Subcutaneous abdominal adipose tissue (tissue), 5 donors: ENCODE measurements at regions not wholly inside any gene's neighbourhood (a gene's known extent, or its start where the extent isn't known, plus 50 kb on each side); places are given as distances from the start of the nearest gene placed in this dataset.

Source experiments
- H3K27ac ChIP-seq: one replicate; pipeline ENCODE4 v1.7.0; 2013; ENCODE audit warnings: low read depth, mild to moderate bottlenecking, inconsistent platforms, low read length, moderate library complexity
- H3K27me3 ChIP-seq, 5 donors: one replicate each; pipeline ENCODE4 v1.7.0; 2013; ENCODE audit warnings: low read length in 5 of 5, inconsistent platforms in 1 of 5; ENCODE audit not compliant: control insufficient read depth in 5 of 5, insufficient read depth in 4 of 5
- H3K36me3 ChIP-seq, 5 donors: one replicate each; pipeline ENCODE4 v1.7.0; 2013; ENCODE audit warnings: low read length in 5 of 5; ENCODE audit not compliant: control insufficient read depth in 5 of 5, insufficient read depth in 5 of 5
- H3K4me1 ChIP-seq, 5 donors: one replicate each; pipeline ENCODE4 v1.7.0; 2013; ENCODE audit warnings: low read length in 5 of 5, mild to moderate bottlenecking in 3 of 5, moderate library complexity in 1 of 5; ENCODE audit not compliant: control insufficient read depth in 5 of 5, insufficient read depth in 5 of 5
- H3K4me3 ChIP-seq, 5 donors: one replicate each; pipeline ENCODE4 v1.7.0; 2013; ENCODE audit warnings: low read length in 5 of 5, low read depth in 1 of 5
- H3K9ac ChIP-seq, 5 donors: one replicate each; pipeline ENCODE4 v1.7.0; 2013; ENCODE audit warnings: low read length in 5 of 5, mild to moderate bottlenecking in 4 of 5, moderate library complexity in 3 of 5
- H3K9me3 ChIP-seq, 5 donors: one replicate each; pipeline ENCODE4 v1.7.0; 2013; ENCODE audit warnings: low read length in 5 of 5; ENCODE audit not compliant: control insufficient read depth in 5 of 5
- donor health status: healthy.
- donor health status: healthy.
- donor health status: healthy.
- donor health status: healthy.
- donor health status: healthy.

DNA sequence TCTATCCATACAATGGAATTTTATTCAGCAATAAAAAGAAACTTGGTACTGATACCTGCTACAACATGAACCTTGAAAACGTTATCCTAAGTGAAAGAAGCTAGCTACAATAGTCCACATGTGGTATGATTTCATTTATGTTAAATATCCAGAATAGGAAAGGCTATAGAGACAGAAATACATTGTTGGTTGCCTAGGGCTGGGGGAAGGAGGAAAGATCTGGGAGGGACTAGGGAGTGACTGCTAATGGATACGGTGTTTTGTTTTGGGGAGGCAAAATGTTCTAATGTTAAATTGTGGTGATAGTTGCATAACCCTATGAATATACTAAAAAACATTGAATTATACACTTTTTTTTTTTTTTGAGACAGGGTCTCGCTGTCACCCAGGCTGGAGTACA lies 141.1 kb upstream of the ARX start:
- no peak overlapping the region for H3K27ac ChIP-seq
- no peaks in the 10 kb centered on the region for H3K9me3 ChIP-seq
- no peak overlapping the region for H3K9ac ChIP-seq
- no peaks in the 10 kb centered on the region for H3K36me3 ChIP-seq
- H3K27me3 ChIP-seq = peaks cover 0 to 9% (median 2%) of the 10 kb centered on the region in 5 donors
- H3K4me1 ChIP-seq = no peaks in the 10 kb centered on the region
- H3K4me3 ChIP-seq = no peak overlapping the region

DNA sequence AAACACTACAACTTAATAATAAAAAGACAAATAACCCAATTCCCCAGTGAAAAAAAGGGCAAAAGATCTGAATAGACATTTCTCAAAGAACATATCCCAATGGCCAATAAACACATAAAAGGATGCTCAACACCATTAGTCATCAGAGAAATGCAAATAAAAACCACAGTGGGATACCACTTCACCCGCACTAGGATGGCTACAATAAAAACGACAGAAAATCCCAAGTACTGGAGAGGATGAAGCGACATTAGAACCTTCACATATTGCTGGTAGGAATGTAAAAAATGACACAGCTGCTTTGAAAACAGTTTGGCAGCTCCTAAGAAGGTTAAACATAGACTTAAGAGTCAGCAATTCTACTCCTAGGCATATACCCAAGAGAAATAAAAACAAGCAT lies 140.6 kb upstream of the ARX start:
- Histone ChIP-seq H3K36me3 (no peaks in the 10 kb centered on the region), H3K9ac (no peak overlapping the region), H3K27ac (no peak overlapping the region), H3K27me3 (peaks cover 0 to 11% (median 2%) of the 10 kb centered on the region in 5 donors), H3K4me1 (no peaks in the 10 kb centered on the region), H3K4me3 (no peak overlapping the region), H3K9me3 (no peaks in the 10 kb centered on the region)

DNA sequence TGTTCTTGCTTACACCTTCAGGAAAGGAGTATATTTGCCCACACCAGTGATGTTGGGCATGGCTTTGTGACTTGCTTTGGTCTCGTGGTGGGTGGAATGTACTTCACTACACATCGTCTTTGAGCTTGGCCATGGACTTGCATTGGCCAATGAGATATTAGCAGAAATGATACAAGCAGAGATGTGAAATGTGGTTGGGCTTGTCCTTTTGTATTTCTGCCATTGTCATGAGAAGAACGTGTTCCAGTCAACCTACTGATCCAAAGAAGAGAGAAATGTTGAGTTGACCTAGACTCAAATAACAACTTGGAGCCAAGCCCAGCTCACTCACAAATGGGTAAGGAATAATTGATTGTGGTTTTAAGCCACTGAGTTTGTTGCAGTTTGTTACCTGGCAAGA lies 138.4 kb upstream of the ARX start:
- Histone ChIP-seq H3K9me3 (no peaks in the 10 kb centered on the region), H3K4me3 (no peak overlapping the region), H3K27me3 (peaks cover 0 to 13% (median 2%) of the 10 kb centered on the region in 5 donors), H3K36me3 (no peaks in the 10 kb centered on the region), H3K27ac (no peak overlapping the region), H3K4me1 (no peaks in the 10 kb centered on the region), H3K9ac (no peak overlapping the region)

DNA sequence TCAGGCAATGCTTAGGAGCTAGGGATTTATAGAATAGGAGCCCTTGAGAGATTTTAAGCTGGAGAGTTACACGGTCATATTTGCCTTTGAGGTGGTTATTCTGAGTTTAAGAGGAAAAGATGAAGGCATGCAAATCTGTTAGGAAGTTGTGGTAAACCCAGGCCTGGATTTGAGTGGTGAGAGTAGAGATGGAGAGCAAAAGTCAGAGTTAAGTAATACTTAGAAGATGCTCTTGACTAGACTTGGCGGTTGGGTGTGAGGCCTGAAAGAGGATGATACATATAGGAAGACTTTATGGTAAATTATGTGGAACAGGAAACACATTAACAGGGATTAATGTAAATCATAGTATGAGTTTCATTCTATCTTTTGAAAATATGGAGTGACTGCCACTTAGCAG lies 136.0 kb upstream of the ARX start:
- Histone ChIP-seq H3K9me3 (peaks cover 0 to 2% (median 0%) of the 10 kb centered on the region in 5 donors), H3K4me1 (no peaks in the 10 kb centered on the region), H3K9ac (no peak overlapping the region), H3K27me3 (peaks cover 0 to 15% (median 2%) of the 10 kb centered on the region in 5 donors), H3K4me3 (no peak overlapping the region), H3K36me3 (no peaks in the 10 kb centered on the region), H3K27ac (no peak overlapping the region)

DNA sequence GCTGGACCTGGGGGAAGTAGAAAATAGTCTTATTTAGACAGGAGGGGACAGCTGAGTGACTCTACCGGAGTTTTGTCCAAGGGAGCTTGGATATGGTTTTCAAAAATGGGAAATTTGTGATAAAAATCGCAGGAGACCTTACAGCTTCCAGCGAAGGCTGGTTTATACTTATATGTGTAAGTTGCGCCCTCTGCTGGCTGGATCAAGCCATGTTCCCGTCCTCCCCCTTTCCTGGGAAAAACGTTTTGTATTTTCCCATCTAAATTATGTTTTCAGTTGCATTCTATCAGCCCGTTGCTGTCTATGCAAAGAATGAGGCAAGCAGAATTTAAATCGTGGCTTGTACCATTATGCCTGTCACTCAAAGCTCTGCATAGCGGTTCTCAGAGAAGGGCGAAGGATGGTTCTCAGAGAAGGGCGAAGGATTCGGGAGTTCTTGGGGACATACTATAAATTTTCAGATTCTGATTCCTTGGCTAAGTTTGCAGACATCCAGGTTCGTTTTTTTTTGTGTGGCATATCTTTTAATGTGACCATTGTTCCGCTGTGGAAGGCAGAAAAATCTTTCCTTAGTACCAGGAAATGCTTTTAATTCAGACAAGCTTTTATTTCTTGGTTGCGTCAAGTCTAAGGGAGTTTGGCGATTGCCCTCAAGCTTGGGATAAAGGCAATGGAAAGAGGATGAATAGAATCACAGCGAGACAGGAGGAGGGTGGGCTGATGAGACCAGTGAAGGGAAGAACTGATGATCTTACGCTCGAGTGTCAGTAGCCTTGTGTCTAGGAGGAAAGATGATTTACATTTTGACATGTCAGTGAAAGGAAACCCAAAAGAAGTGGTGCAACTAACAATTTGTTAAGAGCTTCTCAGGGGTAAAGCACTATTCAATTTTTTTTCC lies 128.5 kb upstream of the ARX start:
- peaks cover 3 to 15% (median 4%) of the 10 kb centered on the region in 5 donors for H3K27me3 ChIP-seq
- peaks cover 0 to 6% (median 0%) of the 10 kb centered on the region in 5 donors for H3K4me1 ChIP-seq
- H3K4me3 ChIP-seq = no peak overlapping the region
- H3K27ac ChIP-seq = no peak overlapping the region
- peaks cover 0 to 2% (median 0%) of the 10 kb centered on the region in 5 donors for H3K9me3 ChIP-seq
- no peak overlapping the region for H3K9ac ChIP-seq
- no peaks in the 10 kb centered on the region for H3K36me3 ChIP-seq

DNA sequence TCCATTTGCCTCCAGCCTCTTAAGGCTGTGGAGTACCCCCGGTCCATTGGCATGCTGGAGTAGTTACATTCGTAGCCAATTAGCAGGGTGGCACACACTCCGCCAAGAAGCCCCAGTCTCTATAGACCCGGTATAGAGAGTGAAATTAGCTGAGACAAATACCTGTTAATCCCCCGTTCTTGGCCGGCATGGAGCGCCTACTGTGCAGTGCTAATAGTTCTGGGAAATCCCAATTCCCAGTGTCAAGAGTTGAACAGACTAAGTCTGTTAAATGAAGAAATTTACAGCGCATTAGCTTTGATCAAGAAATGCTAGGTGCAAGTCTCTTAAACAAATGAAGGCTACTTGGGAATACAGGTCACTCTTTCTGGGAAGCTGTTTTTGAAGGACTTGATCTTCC lies 127.8 kb upstream of the ARX start:
- H3K27me3 ChIP-seq = peaks cover 3 to 15% (median 4%) of the 10 kb centered on the region in 5 donors
- no peaks in the 10 kb centered on the region for H3K36me3 ChIP-seq
- peaks cover 0 to 6% (median 0%) of the 10 kb centered on the region in 5 donors for H3K4me1 ChIP-seq
- no peak overlapping the region for H3K4me3 ChIP-seq
- no peak overlapping the region for H3K27ac ChIP-seq
- H3K9ac ChIP-seq = no peak overlapping the region
- peaks cover 0 to 2% (median 0%) of the 10 kb centered on the region in 5 donors for H3K9me3 ChIP-seq

DNA sequence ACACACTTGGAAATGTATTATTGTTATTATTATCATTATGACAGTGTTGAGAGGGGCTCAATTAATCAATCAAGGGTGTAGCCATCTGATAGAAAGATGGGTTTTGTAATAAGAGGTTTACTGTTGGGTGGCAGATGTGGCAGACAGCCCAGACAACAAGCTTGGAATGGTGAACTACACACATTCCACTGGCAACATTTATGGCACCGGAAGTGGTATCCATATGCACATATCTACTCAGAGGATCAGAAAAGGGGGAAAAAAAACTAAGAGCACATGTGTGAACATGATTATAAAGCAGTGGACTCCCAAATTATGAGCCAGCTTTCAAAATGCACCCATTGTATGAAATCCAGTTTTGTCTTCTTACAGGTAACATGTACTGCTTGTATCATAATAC lies 125.9 kb upstream of the ARX start:
- no peak overlapping the region for H3K9ac ChIP-seq
- no peak overlapping the region for H3K27ac ChIP-seq
- H3K27me3 ChIP-seq = peaks cover 3 to 12% (median 5%) of the 10 kb centered on the region in 5 donors
- H3K36me3 ChIP-seq = no peaks in the 10 kb centered on the region
- peaks cover 0 to 6% (median 0%) of the 10 kb centered on the region in 5 donors for H3K4me1 ChIP-seq
- H3K9me3 ChIP-seq = no peaks in the 10 kb centered on the region
- H3K4me3 ChIP-seq = no peak overlapping the region

DNA sequence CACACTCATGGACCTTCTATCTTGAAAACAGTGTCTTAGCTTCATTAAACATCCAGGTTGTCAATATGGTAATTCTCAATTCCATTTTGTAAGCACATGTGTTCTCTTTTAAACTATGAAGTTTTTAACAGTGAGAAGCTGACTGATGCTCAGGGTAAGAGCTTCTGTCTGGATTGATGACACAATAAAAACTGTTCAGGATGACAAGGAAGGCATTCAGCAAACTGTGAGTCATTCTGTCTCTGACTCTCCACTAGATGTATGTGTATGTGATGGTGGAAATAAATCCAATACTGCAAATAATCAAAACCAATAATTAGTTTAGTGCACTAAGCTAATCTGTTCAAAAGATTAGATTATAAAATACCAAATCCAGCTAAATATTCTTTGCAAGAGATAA lies 115.3 kb upstream of the ARX start:
- H3K27ac ChIP-seq = no peak overlapping the region
- no peaks in the 10 kb centered on the region for H3K36me3 ChIP-seq
- H3K9me3 ChIP-seq = no peaks in the 10 kb centered on the region
- H3K9ac ChIP-seq = no peak overlapping the region
- H3K4me3 ChIP-seq = no peak overlapping the region
- H3K4me1 ChIP-seq = no peaks in the 10 kb centered on the region
- H3K27me3 ChIP-seq = peaks cover 0 to 6% (median 0%) of the 10 kb centered on the region in 5 donors

DNA sequence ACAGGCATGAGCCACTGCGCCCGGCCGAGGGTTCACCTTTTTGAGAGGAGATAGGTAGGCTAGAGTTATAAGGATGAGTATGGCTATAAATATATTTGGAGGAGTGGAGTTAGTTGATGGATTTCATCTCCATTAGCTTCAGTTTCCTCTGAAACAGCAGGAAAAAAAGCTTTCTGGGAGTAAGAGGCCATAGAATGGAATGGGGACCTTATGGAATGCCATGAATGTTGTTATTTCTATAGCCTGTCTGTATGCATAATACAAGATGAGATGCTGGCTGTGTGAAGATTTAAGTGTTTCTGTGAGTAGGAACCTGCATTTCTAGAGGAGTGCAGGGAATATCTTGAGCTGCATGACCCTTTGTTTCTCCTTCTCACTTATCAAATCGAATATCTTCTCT lies 114.9 kb upstream of the ARX start:
- Histone ChIP-seq H3K9ac (no peak overlapping the region), H3K4me1 (no peaks in the 10 kb centered on the region), H3K9me3 (no peaks in the 10 kb centered on the region), H3K27ac (no peak overlapping the region), H3K4me3 (no peak overlapping the region), H3K36me3 (no peaks in the 10 kb centered on the region), H3K27me3 (peaks cover 0 to 6% (median 0%) of the 10 kb centered on the region in 5 donors)

DNA sequence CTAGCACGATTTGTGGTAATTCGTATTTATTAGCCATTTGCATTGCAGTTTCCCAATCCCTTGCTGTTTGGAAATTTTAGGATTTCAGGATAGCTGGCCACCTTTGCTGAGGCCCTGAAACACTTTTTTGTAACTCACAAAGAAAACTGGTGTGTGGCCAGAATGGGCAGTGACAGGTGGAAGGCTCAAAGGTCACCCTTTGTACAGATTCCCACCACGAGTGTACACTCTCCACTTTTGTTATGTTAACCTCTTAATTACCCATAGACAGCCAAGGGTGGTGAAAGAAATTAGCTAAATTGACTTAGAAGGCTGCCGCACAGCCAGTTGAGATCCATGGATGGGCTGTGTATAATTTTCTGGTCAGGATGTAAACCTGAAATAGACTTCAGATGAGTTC lies 109.7 kb upstream of the ARX start:
- Histone ChIP-seq H3K36me3 (no peaks in the 10 kb centered on the region), H3K4me1 (no peaks in the 10 kb centered on the region), H3K9me3 (peaks cover 0 to 5% (median 2%) of the 10 kb centered on the region in 5 donors), H3K4me3 (no peak overlapping the region), H3K27me3 (peaks cover 0 to 6% (median 0%) of the 10 kb centered on the region in 5 donors), H3K27ac (no peak overlapping the region), H3K9ac (no peak overlapping the region)
